Panc1 (cell line): ENCODE measurements at regions not wholly inside any gene's neighbourhood (a gene's known extent, or its start where the extent isn't known, plus 50 kb on each side); places are given as distances from the start of the nearest gene placed in this dataset.

ENCODE experiments used
- CTCF ChIP-seq: fragments of 450-650 bp; IDR thresholded peaks from 2 replicates; pipeline ENCODE4 v1.5.1; 2017; ENCODE audit warnings: mild to moderate bottlenecking
- REST ChIP-seq, 2 experiments: IDR thresholded peaks; 2 replicates each; pipeline ENCODE4 v1.6.1; 2011 to 2012; ENCODE audit warnings: low read depth in 2 of 2, control low read depth in 1 of 2, low read length in 1 of 2, mild to moderate bottlenecking in 1 of 2, moderate library complexity in 1 of 2; ENCODE audit not compliant: insufficient read depth in 1 of 2

GRCh38 chr7:46355331-46355730 lies 434.3 kb upstream of the IGFBP3 start:
- TF ChIP-seq REST (IDR thresholded peaks at IDR 0.05; ENCODE audit: insufficient read depth in 1 of 2, low read depth in 2 of 2, low read length in 1 of 2) (no peak), CTCF (no peak)
